Endodermal cell (in vitro differentiated cells): ENCODE measurements at regions not wholly inside any gene's neighbourhood (a gene's known extent, or its start where the extent isn't known, plus 50 kb on each side); places are given as distances from the start of the nearest gene placed in this dataset.

Experiments used
- DNase-seq: peaks from one replicate; pipeline ENCODE4 v3.0.0-alpha.2; 2017
- H3K27ac ChIP-seq: 2 replicates; pipeline ENCODE4 v1.5.1; 2013; ENCODE audit warnings: mild to moderate bottlenecking, low read depth, low read length, moderate library complexity
- H3K27me3 ChIP-seq: 2 replicates; pipeline ENCODE4 v1.6.1; 2013; ENCODE audit warnings: mild to moderate bottlenecking, low read length, moderate library complexity; ENCODE audit not compliant: insufficient read depth, control insufficient read depth, poor library complexity, severe bottlenecking
- H3K36me3 ChIP-seq: 2 replicates; pipeline ENCODE4 v1.7.0; 2013; ENCODE audit warnings: mild to moderate bottlenecking, low read length, moderate library complexity; ENCODE audit not compliant: control insufficient read depth, insufficient read depth
- H3K4me1 ChIP-seq: one replicate; pipeline ENCODE4 v1.7.0; 2013; ENCODE audit warnings: low read length; ENCODE audit not compliant: control insufficient read depth, insufficient read depth
- H3K4me3 ChIP-seq: 2 replicates; pipeline ENCODE4 v1.5.1; 2013; ENCODE audit warnings: mild to moderate bottlenecking, low read length, moderate library complexity
- H3K9ac ChIP-seq: 2 replicates; pipeline ENCODE4 v1.6.1; 2013; ENCODE audit warnings: mild to moderate bottlenecking, low read length, moderate library complexity; ENCODE audit not compliant: poor library complexity, severe bottlenecking; ENCODE audit errors: extremely low read depth
- H3K9me3 ChIP-seq: 2 replicates; pipeline ENCODE4 v1.6.1; 2013; ENCODE audit warnings: mild to moderate bottlenecking, low read length, moderate library complexity; ENCODE audit not compliant: control insufficient read depth
- H3K27ac Mint-ChIP-seq: 2 replicates; pipeline ENCODE4 v1.8.0; 2020; ENCODE audit warnings: mixed read lengths
- H3K27me3 Mint-ChIP-seq: 2 replicates; pipeline ENCODE4 v1.8.0; 2021; ENCODE audit warnings: mild to moderate bottlenecking, mixed read lengths; ENCODE audit not compliant: insufficient read depth
- H3K36me3 Mint-ChIP-seq: 2 replicates; pipeline ENCODE4 v1.8.0; 2020; ENCODE audit warnings: low read depth, mixed read lengths
- H3K4me1 Mint-ChIP-seq: 2 replicates; pipeline ENCODE4 v1.8.0; 2020; ENCODE audit warnings: mixed read lengths
- H3K4me3 Mint-ChIP-seq: 2 replicates; pipeline ENCODE4 v1.8.0; 2020; ENCODE audit warnings: mild to moderate bottlenecking, moderate library complexity, mixed read lengths
- H3K9me3 Mint-ChIP-seq: 2 replicates; pipeline ENCODE4 v1.8.0; 2020; ENCODE audit warnings: mild to moderate bottlenecking, mixed read lengths
- WGBS, 2 experiments: methylation state at CpG; one replicate each; pipeline versions ENCODE4 v1.1.5 to v1.1.7; 2013; ENCODE audit warnings: missing lambda C conversion rate in 2 of 2, mixed read lengths in 1 of 2; ENCODE audit not compliant: insufficient coverage in 1 of 2, insufficient read length in 1 of 2; 5-methylcytosine and 5-hydroxymethylcytosine counted together
- TF ChIP-seq, protein P1 (sequence below): fragments of 200-600 bp; sonication (generic); conservative IDR thresholded peaks from 2 replicates; pipeline ENCODE4 v1.5.0; 2021; ENCODE audit warnings: antibody characterized with exemption, mild to moderate bottlenecking

DNA sequence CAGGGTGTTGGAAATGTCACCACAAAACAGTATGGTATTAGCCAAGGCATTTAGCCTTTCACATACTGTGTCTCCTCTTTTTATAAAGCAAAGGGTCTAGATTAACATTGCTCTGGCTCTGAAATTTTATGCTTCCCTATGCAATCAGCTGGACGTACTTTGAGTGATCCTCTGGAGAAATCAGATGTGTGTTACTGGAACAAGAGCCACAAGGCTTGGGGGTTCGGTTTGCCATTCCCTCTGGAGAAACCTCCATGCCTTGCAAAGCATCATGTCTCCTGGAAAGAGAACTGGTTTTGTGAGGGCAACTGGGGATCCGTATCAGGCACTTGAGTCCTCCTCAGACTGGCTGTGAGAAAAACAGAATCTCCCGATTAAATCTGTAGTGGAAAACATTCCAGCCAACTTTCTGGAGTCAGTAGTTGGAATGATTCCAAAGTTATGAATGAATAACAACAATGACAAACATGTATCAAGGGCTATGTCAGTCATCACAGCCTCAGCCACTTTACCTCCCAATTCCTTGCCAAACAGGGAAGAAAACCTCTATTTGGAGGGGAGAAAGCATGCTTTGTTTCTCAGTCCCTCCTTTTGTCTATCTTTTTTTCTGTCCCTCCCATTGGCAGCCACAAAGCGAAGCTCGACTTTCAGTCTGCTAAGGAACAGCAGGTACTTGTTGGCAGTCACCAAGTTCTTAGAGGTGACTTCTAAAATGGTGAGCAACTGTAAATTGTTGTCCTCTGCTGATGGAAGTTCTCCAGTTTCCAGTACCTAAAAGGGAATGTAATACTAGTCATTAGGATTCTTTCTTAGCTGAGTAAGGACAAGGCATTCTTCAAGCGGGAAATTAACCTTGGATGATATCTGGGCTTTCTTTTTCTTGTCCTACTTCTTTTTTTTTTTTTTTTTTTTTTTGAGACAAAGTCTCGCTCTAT lies 864.8 kb upstream of the AUTS2 start:
- no peak overlapping the region for H3K4me3 Mint-ChIP-seq
- TF ChIP-seq, protein P1, sequence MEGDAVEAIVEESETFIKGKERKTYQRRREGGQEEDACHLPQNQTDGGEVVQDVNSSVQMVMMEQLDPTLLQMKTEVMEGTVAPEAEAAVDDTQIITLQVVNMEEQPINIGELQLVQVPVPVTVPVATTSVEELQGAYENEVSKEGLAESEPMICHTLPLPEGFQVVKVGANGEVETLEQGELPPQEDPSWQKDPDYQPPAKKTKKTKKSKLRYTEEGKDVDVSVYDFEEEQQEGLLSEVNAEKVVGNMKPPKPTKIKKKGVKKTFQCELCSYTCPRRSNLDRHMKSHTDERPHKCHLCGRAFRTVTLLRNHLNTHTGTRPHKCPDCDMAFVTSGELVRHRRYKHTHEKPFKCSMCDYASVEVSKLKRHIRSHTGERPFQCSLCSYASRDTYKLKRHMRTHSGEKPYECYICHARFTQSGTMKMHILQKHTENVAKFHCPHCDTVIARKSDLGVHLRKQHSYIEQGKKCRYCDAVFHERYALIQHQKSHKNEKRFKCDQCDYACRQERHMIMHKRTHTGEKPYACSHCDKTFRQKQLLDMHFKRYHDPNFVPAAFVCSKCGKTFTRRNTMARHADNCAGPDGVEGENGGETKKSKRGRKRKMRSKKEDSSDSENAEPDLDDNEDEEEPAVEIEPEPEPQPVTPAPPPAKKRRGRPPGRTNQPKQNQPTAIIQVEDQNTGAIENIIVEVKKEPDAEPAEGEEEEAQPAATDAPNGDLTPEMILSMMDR: no peak
- Histone ChIP-seq H3K36me3 (no peaks in the 10 kb centered on the region), H3K9ac (no peak overlapping the region), H3K27me3 (no peaks in the 10 kb centered on the region), H3K4me3 (no peak overlapping the region), H3K4me1 (no peaks in the 10 kb centered on the region), H3K27ac (no peak overlapping the region), H3K9me3 (no peaks in the 10 kb centered on the region)
- peaks cover 12% of the 10 kb centered on the region for H3K27me3 Mint-ChIP-seq
- H3K27ac Mint-ChIP-seq: no peak overlapping the region
- peaks cover 19% of the 10 kb centered on the region for H3K4me1 Mint-ChIP-seq
- WGBS, 2 experiments: 90 to 91% methylated on average over 4 to 8 of the region's 8 CpGs
- no peaks in the 10 kb centered on the region for H3K36me3 Mint-ChIP-seq
- H3K9me3 Mint-ChIP-seq: peaks cover 7% of the 10 kb centered on the region
- no peak for DNase-seq

DNA sequence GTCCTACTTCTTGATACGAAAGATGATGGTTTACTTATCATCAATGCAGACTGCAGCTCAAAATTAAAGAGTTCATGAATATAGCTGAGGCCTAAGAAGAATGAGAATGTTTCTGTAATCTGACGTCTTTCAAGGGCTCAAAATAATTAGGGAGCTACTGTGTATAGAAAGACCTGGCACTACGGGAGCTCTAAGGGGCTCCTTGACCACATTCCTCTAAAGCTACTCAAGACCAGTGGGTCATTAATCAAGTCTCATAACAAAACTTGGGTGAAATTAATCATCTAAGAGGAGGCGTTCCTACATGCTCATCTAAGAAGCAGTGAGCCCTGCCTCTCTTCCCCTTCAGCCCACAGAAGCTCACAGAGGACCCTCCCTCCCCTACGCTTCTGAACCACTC lies 863.8 kb upstream of the AUTS2 start:
- H3K4me1 ChIP-seq: no peaks in the 10 kb centered on the region
- TF ChIP-seq, protein P1: no peak
- H3K9me3 ChIP-seq: no peaks in the 10 kb centered on the region
- WGBS, 2 experiments: 94 to 97% methylated on average over 4 to 5 of the region's 5 CpGs
- no peaks in the 10 kb centered on the region for H3K36me3 Mint-ChIP-seq
- no peak overlapping the region for H3K4me3 Mint-ChIP-seq
- H3K27ac Mint-ChIP-seq: no peak overlapping the region
- H3K27ac ChIP-seq: no peak overlapping the region
- no peak overlapping the region for H3K4me3 ChIP-seq
- peaks cover 13% of the 10 kb centered on the region for H3K27me3 Mint-ChIP-seq
- H3K9ac ChIP-seq: no peak overlapping the region
- peaks cover 19% of the 10 kb centered on the region for H3K4me1 Mint-ChIP-seq
- no peaks in the 10 kb centered on the region for H3K36me3 ChIP-seq
- peaks cover 7% of the 10 kb centered on the region for H3K9me3 Mint-ChIP-seq
- no peak for DNase-seq
- no peaks in the 10 kb centered on the region for H3K27me3 ChIP-seq

DNA sequence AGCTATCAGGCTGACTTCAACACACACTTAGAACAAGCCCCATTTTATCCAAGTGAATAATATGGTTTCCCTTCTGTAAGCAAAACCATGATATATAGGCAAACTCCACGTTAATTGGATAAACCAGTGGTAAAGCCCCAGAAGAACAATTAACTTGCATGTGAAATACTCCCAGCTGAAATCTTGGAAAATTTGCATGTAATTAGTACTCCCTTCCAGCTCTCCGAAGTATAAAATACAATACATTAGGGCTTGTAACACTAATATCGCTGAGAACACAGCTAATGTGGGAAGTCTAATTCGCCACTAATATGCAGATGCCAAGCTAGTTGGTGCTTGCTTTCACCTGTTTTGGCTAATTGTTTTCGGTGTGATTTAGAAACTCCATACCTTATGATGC lies 859.0 kb upstream of the AUTS2 start:
- H3K9me3 Mint-ChIP-seq: peaks cover 7% of the 10 kb centered on the region
- H3K27me3 Mint-ChIP-seq: peaks cover 11% of the 10 kb centered on the region

More for the DNA sequence above, 859.0 kb upstream of the AUTS2 start:
- Histone ChIP-seq H3K27ac (no peak overlapping the region), H3K4me1 (no peaks in the 10 kb centered on the region), H3K36me3 (no peaks in the 10 kb centered on the region), H3K27me3 (no peaks in the 10 kb centered on the region), H3K9ac (no peak overlapping the region), H3K4me3 (no peak overlapping the region), H3K9me3 (no peaks in the 10 kb centered on the region)
- 97 to 98% methylated on average over 5 of the region's 5 CpGs for WGBS, 2 experiments
- no peak for DNase-seq
- H3K27ac Mint-ChIP-seq: no peak overlapping the region
- H3K4me1 Mint-ChIP-seq: peaks cover 6% of the 10 kb centered on the region
- H3K36me3 Mint-ChIP-seq: no peaks in the 10 kb centered on the region
- TF ChIP-seq, protein P1: no peak
- H3K4me3 Mint-ChIP-seq: no peak overlapping the region
